Embryonic facial prominence (tissue), 1 donor: ENCODE measurements at regions not wholly inside any gene's neighbourhood (a gene's known extent, or its start where the extent isn't known, plus 50 kb on each side); places are given as distances from the start of the nearest gene placed in this dataset.
A peak's percentile ranks its signal among the peaks of the same experiment; 100 is the strongest.

Source experiments
- DNase-seq: peaks from one replicate; pipeline ENCODE4 v3.0.0-alpha.2; 2016; ENCODE audit errors: extremely low spot score

DNA sequence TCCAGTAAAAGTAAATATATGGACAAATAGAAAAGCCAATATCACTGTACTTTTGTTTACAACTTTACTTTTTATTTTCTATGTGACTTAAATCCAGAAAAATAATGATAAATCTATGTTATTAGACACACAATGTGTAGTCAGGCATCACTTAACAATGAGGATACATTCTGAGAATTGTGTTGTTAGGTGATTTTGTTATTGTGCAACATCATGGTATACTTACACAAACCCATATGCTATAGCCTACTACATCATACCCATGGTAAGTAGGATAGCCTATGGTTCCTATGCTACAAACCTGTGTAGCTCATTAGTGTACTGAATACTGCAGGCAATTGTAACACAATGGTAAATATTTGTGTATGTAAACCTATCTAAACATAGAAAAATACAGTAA, 781.7 kb upstream of the GHITM start:
- DNase-seq, result no peak

- no peak for DNase-seq
These were observed 772.3 kb upstream of the GHITM start for GRCh38 chr10:83367036-83367435.

DNA sequence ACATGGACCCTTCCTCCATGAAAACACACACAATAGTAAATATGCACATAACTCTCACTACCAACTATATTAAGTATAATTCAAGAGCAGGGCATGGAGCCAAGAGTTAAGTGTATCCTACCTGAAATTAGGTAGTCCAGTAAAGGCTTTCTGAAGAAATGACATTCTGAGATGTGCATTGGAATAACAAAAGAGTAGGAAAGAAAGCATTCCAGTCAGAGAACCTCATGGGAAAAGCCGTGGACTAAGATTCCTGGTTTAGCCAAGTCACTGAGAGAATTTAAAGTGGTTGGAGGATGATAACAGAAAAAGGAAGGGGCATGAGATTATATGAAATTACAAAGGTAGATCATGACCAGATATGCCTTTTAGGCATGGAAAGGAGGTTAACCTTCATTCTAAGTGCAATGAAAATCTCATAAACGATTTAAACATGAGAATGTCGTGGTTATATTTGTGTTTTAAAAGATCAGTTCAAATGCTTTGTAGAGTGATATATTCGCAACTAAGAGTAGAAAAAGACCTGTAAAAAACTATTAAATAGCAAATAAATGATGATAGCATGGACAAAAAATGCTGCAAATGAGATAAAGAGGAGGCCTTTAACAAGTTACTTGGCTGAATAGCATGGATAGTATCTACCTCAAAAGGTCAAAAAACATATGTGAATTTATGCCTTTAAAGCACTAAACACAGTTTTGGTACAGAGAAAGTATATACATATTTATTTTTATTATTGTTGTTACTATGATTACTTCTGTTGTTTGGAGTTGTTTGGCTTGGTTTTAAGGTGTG, 767.4 kb upstream of the GHITM start:
- DNase-seq, result no peak

- no peak for DNase-seq
These were observed 766.7 kb upstream of the GHITM start for GRCh38 chr10:83372646-83373045.

DNA sequence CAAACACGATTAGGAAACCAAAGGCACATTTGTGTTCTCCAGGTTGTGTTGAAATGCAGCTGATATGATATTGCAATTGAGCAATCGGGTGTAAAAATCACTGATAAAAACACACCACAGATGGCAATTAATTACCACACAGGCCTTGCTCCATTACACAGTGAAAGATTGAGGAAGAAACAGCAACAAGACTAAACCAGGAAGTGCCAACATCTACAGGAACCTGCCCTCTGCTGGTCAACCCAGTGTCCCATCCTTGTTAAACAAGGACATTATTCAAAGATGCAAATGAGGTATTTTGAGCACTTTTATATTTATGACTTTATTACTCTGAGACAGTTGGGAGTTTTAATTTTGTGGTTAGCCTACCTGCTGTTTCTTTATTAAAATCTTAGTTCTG, 765.6 kb upstream of the GHITM start:
- DNase-seq, result no peak

GRCh38 chr10:83374741-83375140, 764.6 kb upstream of the GHITM start:
- no peak for DNase-seq

DNA sequence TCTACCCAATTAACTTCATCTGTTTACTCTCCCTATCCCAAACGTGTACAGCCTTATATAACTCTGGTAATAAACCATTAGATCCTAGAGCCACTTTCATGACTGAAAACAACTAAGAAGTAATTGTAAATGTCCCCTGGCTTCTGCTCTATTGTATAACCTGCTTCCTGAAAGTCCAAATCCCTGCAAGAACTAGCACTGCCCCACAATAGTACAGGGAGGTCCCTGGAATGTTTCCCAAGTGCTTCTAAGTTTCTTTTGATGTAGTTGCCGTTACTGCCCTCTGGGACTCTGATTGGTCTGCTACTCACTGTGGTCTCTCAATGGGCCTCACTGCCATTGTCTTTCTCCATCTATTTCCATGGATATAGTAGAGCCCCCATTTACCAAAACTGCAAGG, 764.0 kb upstream of the GHITM start:
- DNase-seq, result no peak

DNA sequence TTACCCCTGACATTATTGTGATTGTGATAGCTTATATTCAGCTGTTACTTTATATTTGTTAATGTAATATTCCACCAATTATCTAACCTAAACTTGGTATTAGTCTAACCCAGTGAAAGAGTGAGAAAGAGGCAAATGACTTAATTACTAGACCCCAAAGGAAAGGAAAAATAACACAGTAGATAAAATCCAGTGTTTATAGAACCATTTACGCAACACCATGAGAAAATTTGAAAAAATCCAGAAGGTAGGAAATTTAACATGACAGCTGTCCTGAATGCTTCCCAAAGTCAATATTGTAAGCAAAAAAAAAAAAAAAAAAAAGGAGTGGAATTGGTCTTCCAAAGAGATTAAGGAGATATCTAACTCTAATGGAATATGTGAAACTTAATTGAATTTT, 741.5 kb upstream of the GHITM start:
- DNase-seq, result no peak

DNA sequence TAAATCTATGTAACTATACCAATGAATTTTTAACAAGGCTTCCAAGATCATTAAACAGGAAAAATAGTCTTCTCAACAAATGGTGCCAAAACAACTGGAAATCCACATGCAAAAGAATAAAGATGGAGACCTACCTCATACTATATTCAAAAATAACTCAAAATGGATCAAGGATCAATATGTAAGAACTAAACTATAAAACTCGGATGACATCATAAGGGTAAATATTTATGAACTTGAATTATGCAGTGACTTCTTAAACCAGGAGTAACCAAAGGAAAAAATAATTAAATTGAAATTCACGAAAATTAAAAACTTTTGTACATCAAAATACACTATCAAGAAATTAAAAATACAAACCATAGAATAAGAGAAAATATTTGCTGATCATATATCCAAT, 728.7 kb upstream of the GHITM start:
- DNase-seq, result no peak

GRCh38 chr10:83425306-83425705, 714.0 kb upstream of the GHITM start:
- DNase-seq, result no peak

DNA sequence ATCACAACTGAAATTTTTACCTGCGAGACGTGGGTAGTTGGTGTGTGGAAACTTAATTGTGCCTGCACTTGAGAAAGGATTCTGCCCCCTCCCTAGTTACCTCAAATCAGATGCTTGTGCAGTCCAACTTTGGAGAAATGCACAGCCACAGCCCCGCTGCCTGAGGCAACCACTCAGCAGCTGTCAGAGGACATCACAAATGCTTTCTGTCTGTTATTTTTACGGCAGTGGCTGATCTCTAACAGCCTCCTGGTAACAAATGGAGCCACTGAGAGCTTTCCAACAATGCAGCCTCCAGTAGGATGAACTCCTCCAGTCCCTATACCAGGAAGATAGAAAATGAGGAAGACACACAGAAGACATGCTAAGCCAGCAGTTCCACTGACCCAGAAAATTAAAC, 712.2 kb upstream of the GHITM start:
- no peak for DNase-seq

- DNase-seq, result no peak
These were observed 706.9 kb upstream of the GHITM start for GRCh38 chr10:83432261-83433045.

DNA sequence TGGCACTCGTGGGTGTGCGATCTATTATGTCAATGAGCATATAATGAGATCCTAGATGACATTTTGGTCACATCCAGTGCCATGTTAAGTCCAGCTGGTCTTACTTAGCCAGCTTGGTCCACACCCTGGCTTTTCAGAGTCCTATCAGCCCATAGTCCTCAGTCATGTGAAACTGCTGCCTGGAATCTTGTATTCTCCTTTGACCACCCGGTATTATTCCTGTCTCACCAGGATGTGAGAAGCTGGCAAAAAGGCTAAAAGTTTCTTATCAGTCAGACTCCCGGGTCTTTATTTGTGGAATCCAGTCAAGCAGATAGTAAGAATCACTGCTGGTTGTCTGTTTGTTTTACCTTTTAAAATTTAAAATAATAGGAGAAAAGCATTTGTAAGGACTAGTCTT, 705.6 kb upstream of the GHITM start:
- no peak for DNase-seq

DNA sequence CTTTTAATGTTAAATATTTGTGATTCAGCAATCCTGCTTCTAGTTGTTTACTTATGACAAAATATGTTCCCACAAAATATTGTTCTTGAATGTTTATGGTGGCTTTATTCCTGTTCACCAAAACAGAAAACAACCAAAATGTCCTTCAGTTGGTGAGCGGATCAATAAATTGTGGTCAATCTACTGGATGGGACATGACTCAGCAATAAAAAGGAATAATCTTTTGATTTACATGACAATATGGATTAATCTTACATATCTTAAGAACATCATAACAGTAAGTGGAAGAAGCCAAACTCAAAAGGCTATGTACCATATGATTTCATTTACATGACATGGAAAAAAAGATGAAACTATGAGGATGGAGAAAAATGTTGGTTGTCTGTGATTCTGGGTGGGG, 691.3 kb upstream of the GHITM start:
- no peak for DNase-seq

GRCh38 chr10:83458611-83459010, 680.7 kb upstream of the GHITM start:
- DNase-seq, result no peak

GRCh38 chr10:83459124-83459523, 680.2 kb upstream of the GHITM start:
- DNase-seq, result no peak

- DNase-seq, result no peak
These were observed 669.5 kb upstream of the GHITM start for GRCh38 chr10:83469728-83470331.

- no peak for DNase-seq
These were observed 663.1 kb upstream of the GHITM start for GRCh38 chr10:83476211-83476610.

- no peak for DNase-seq
These were observed 650.1 kb upstream of the GHITM start for GRCh38 chr10:83489161-83489560.

DNA sequence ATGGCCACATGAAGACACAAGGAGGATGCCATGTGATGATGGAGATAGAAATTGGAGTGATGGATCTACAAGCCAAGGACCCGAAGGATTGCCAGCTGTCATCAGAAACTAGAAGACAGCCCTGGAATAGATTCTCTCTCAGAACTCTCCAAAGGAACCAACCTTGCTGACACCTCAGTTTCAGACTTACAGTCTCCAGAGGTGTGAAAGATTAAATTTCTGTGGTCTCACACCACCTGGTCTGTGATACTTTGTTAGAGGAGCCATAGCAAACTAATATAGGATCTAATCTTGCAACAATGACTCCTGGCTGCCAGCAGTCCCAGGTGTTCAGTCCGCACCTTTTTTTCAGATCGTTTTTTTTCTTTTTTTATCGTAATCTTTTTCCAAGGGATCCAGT, 647.3 kb upstream of the GHITM start:
- DNase-seq, result no peak

GRCh38 chr10:83512681-83513080, 626.6 kb upstream of the GHITM start:
- no peak for DNase-seq

GRCh38 chr10:83515001-83515400, 624.3 kb upstream of the GHITM start:
- no peak for DNase-seq

DNA sequence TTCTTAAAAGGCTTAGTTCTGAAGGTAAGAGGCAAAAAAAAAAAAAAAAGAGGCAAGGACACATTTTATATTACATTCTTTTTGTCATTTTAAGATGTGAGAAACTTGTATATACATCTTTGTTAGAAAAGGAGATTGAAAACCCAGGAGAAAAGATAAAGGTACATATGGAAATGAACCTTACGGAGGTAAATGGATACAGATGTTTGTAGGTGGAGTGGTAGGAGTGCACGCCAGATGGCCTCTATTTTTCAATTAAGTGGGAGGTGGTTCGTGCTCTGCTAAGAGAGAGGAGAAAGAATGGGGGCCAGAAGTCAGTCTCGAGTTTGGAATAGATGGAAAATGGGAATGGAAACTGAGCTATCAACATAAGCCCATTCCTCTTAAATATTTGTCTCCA, 622.5 kb upstream of the GHITM start:
- DNase-seq, result peak; percentile 11
